ENCODE measurements at regions not wholly inside any gene's neighbourhood (a gene's known extent, or its start where the extent isn't known, plus 50 kb on each side); places are given as distances from the start of the nearest gene placed in this dataset.

DNA sequence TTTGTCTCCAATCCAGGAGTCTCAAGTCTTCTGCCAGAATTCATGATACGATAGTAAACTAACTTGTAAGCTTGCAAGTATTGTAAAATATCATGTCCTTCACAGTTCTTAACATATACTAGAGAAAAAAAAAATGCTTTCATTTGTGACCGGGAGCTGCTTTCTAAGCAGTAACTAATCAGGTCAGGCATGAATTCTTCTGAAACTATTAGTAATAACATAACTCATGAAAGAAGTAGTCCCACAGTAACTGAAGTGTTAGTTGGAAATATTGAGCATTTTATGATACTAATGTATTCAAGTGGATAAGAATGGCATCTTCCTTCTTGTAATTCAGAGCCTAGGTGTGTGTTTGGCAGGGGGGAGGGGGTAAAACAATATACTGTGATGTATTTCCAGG, 665.6 kb downstream of the DNAJB9 start:
- ATAC-seq (no peak), DNase-seq (no peak)
- Histone ChIP-seq H3K36me3 (ENCODE audit: control insufficient read depth in 2 of 3, insufficient read depth in 3 of 3, low read length in 3 of 3) (no peaks in the 10 kb centered on the region), H3K4me1 (ENCODE audit: control insufficient read depth in 2 of 2, insufficient read depth in 2 of 2, low read length in 2 of 2) (no peaks in the 10 kb centered on the region), H3K4me3 (ENCODE audit: low read length) (no peak overlapping the region), H3K9me3 (ENCODE audit: control insufficient read depth in 2 of 3, low read length in 3 of 3) (no peaks in the 10 kb centered on the region), H3K27ac (ENCODE audit: low read depth, low read length) (no peak overlapping the region), H3K27me3 (ENCODE audit: control insufficient read depth in 2 of 2, insufficient read depth in 2 of 2, low read length in 2 of 2) (no peaks in the 10 kb centered on the region)
- H3K36me3 Mint-ChIP-seq = no peaks in the 10 kb centered on the region
- peaks cover 0 to 18% (median 2%) of the 10 kb centered on the region in 11 donors for H3K9me3 Mint-ChIP-seq
- no peaks in the 10 kb centered on the region for H3K4me1 Mint-ChIP-seq
- no peak overlapping the region for H3K27ac Mint-ChIP-seq
- no peak overlapping the region for H3K4me3 Mint-ChIP-seq
- no peaks in the 10 kb centered on the region for H3K27me3 Mint-ChIP-seq
- intact Hi-C loops (cut with micrococcal nuclease) = no loop called here
- CTCF ChIA-PET = no interaction called here
- POLR2A ChIA-PET = no interaction called here

- no peaks in the 10 kb centered on the region for H3K9me3 ChIP-seq (ENCODE audit: control insufficient read depth in 2 of 3, low read length in 3 of 3)
- Mint-ChIP-seq H3K4me3 (no peak overlapping the region), H3K4me1 (peaks cover 0 to 2% (median 0%) of the 10 kb centered on the region in 7 donors), H3K27ac (no peak overlapping the region), H3K36me3 (no peaks in the 10 kb centered on the region), H3K9me3 (peaks cover 0 to 16% (median 0%) of the 10 kb centered on the region in 11 donors), H3K27me3 (no peaks in the 10 kb centered on the region)
- no peaks in the 10 kb centered on the region for H3K27me3 ChIP-seq (ENCODE audit: control insufficient read depth in 2 of 2, insufficient read depth in 2 of 2, low read length in 2 of 2)
- ChIA-PET POLR2A (no interaction called here), CTCF (no interaction called here)
- no peak for DNase-seq
- intact Hi-C loops (cut with micrococcal nuclease) = no loop called here
- no peak overlapping the region for H3K4me3 ChIP-seq (ENCODE audit: low read length)
- H3K4me1 ChIP-seq (ENCODE audit: control insufficient read depth in 2 of 2, insufficient read depth in 2 of 2, low read length in 2 of 2) = no peaks in the 10 kb centered on the region
- H3K36me3 ChIP-seq (ENCODE audit: control insufficient read depth in 2 of 3, insufficient read depth in 3 of 3, low read length in 3 of 3) = no peaks in the 10 kb centered on the region
- no peak overlapping the region for H3K27ac ChIP-seq (ENCODE audit: low read depth, low read length)
- no peak for ATAC-seq
Measured at GRCh38 chr7:109246330-109247077, 676.8 kb downstream of the DNAJB9 start.

- DNase-seq (no peak), ATAC-seq (no peak)
- Mint-ChIP-seq H3K27ac (no peak overlapping the region), H3K36me3 (no peaks in the 10 kb centered on the region), H3K27me3 (no peaks in the 10 kb centered on the region), H3K4me3 (no peak overlapping the region), H3K4me1 (no peaks in the 10 kb centered on the region), H3K9me3 (peaks cover 0 to 6% (median 0%) of the 10 kb centered on the region in 11 donors)
- Histone ChIP-seq H3K27ac (ENCODE audit: low read depth, low read length) (no peak overlapping the region), H3K36me3 (ENCODE audit: control insufficient read depth in 2 of 3, insufficient read depth in 3 of 3, low read length in 3 of 3) (no peaks in the 10 kb centered on the region), H3K27me3 (ENCODE audit: control insufficient read depth in 2 of 2, insufficient read depth in 2 of 2, low read length in 2 of 2) (no peaks in the 10 kb centered on the region), H3K4me3 (ENCODE audit: low read length) (no peak overlapping the region), H3K9me3 (ENCODE audit: control insufficient read depth in 2 of 3, low read length in 3 of 3) (no peaks in the 10 kb centered on the region), H3K4me1 (ENCODE audit: control insufficient read depth in 2 of 2, insufficient read depth in 2 of 2, low read length in 2 of 2) (no peaks in the 10 kb centered on the region)
- intact Hi-C loops (cut with micrococcal nuclease) = no loop called here
- ChIA-PET CTCF (no interaction called here), POLR2A (interaction anchor here (0.7 kb wide), 1 partner anchor 320 kb away, joined by 3 read pairs; no protein-coding TSS in a partner anchor)
Measured at GRCh38 chr7:109256762-109257560, 687.3 kb downstream of the DNAJB9 start.

DNA sequence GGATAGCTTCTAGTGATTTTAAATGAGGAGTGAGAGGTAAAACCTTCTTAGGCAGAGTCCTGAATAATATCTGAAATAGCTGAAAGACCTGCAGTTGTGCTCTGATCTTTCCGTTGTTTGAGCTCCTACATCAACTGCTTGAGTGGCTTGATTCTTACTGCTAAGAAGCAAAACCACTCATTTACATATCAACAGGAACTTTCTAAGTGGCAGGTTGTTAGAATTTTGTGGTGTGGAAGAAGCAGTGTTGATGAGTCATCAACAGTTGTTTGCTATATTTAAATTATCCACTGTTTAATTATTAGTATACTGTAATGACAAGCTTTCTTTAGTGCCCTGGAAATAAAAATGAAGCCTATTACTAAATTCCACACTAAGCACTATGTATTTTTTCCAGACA, 689.5 kb downstream of the DNAJB9 start:
- H3K9me3 ChIP-seq (ENCODE audit: control insufficient read depth in 2 of 3, low read length in 3 of 3) = no peaks in the 10 kb centered on the region
- intact Hi-C loops (cut with micrococcal nuclease) = no loop called here
- POLR2A ChIA-PET = no interaction called here
- DNase-seq = no peak
- H3K36me3 ChIP-seq (ENCODE audit: control insufficient read depth in 2 of 3, insufficient read depth in 3 of 3, low read length in 3 of 3) = no peaks in the 10 kb centered on the region
- peaks cover 0 to 7% (median 2%) of the 10 kb centered on the region in 11 donors for H3K9me3 Mint-ChIP-seq
- no peaks in the 10 kb centered on the region for H3K36me3 Mint-ChIP-seq
- CTCF ChIA-PET = no interaction called here
- H3K27ac ChIP-seq (ENCODE audit: low read depth, low read length) = no peak overlapping the region
- no peaks in the 10 kb centered on the region for H3K4me1 ChIP-seq (ENCODE audit: control insufficient read depth in 2 of 2, insufficient read depth in 2 of 2, low read length in 2 of 2)
- H3K27ac Mint-ChIP-seq = no peak overlapping the region
- no peaks in the 10 kb centered on the region for H3K27me3 Mint-ChIP-seq
- no peak overlapping the region for H3K4me3 ChIP-seq (ENCODE audit: low read length)
- ATAC-seq = no peak
- no peaks in the 10 kb centered on the region for H3K27me3 ChIP-seq (ENCODE audit: control insufficient read depth in 2 of 2, insufficient read depth in 2 of 2, low read length in 2 of 2)
- H3K4me1 Mint-ChIP-seq = no peaks in the 10 kb centered on the region
- H3K4me3 Mint-ChIP-seq = no peak overlapping the region

GRCh38 chr7:109261781-109262180, 692.1 kb downstream of the DNAJB9 start:
- Histone ChIP-seq H3K4me1 (ENCODE audit: control insufficient read depth in 2 of 2, insufficient read depth in 2 of 2, low read length in 2 of 2) (no peaks in the 10 kb centered on the region), H3K27ac (ENCODE audit: low read depth, low read length) (no peak overlapping the region), H3K36me3 (ENCODE audit: control insufficient read depth in 2 of 3, insufficient read depth in 3 of 3, low read length in 3 of 3) (no peaks in the 10 kb centered on the region), H3K27me3 (ENCODE audit: control insufficient read depth in 2 of 2, insufficient read depth in 2 of 2, low read length in 2 of 2) (no peaks in the 10 kb centered on the region), H3K9me3 (ENCODE audit: control insufficient read depth in 2 of 3, low read length in 3 of 3) (peaks cover 0 to 4% (median 0%) of the 10 kb centered on the region in 3 experiments), H3K4me3 (ENCODE audit: low read length) (no peak overlapping the region)
- peaks cover 0 to 7% (median 4%) of the 10 kb centered on the region in 11 donors for H3K9me3 Mint-ChIP-seq
- H3K36me3 Mint-ChIP-seq = no peaks in the 10 kb centered on the region
- ChIA-PET POLR2A (no interaction called here), CTCF (no interaction called here)
- no peaks in the 10 kb centered on the region for H3K4me1 Mint-ChIP-seq
- DNase-seq = no peak
- intact Hi-C loops (cut with micrococcal nuclease) = no loop called here
- H3K4me3 Mint-ChIP-seq = no peak overlapping the region
- no peaks in the 10 kb centered on the region for H3K27me3 Mint-ChIP-seq
- no peak for ATAC-seq
- H3K27ac Mint-ChIP-seq = no peak overlapping the region

DNA sequence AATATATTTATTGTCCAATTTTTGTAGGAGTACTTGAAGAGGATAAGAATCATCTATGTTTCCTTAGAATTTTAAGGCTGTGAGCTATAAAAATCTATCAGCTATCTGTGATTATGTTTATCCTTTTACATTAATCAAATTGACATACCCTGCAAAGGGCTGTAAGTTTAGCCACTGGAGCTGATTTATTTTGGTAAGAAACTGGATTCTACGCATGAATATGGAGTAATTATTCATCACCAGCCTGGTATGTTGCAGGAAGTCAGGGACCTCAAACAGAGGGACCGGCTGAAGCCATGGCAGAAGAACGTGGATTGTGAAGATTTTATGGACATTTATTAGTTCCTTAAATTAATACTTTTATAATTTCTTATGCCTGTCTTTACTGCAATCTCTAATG, 696.9 kb downstream of the DNAJB9 start:
- no peak overlapping the region for H3K27ac ChIP-seq (ENCODE audit: low read depth, low read length)
- H3K4me3 ChIP-seq (ENCODE audit: low read length) = no peak overlapping the region
- peaks cover 1 to 15% (median 9%) of the 10 kb centered on the region in 11 donors for H3K9me3 Mint-ChIP-seq
- no peak overlapping the region for H3K27ac Mint-ChIP-seq
- no peaks in the 10 kb centered on the region for H3K36me3 ChIP-seq (ENCODE audit: control insufficient read depth in 2 of 3, insufficient read depth in 3 of 3, low read length in 3 of 3)
- ATAC-seq (no peak), DNase-seq (no peak)
- ChIA-PET CTCF (no interaction called here), POLR2A (no interaction called here)
- H3K4me3 Mint-ChIP-seq = no peak overlapping the region
- no peaks in the 10 kb centered on the region for H3K36me3 Mint-ChIP-seq
- H3K27me3 Mint-ChIP-seq = no peaks in the 10 kb centered on the region
- no peaks in the 10 kb centered on the region for H3K4me1 ChIP-seq (ENCODE audit: control insufficient read depth in 2 of 2, insufficient read depth in 2 of 2, low read length in 2 of 2)
- intact Hi-C loops (cut with micrococcal nuclease) = no loop called here
- no peaks in the 10 kb centered on the region for H3K27me3 ChIP-seq (ENCODE audit: control insufficient read depth in 2 of 2, insufficient read depth in 2 of 2, low read length in 2 of 2)
- H3K4me1 Mint-ChIP-seq = no peaks in the 10 kb centered on the region
- peaks cover 0 to 4% (median 0%) of the 10 kb centered on the region in 3 experiments for H3K9me3 ChIP-seq (ENCODE audit: control insufficient read depth in 2 of 3, low read length in 3 of 3)

GRCh38 chr7:109276348-109276747, 706.7 kb downstream of the DNAJB9 start:
- Mint-ChIP-seq H3K27ac (no peak overlapping the region), H3K36me3 (no peaks in the 10 kb centered on the region), H3K4me1 (no peaks in the 10 kb centered on the region), H3K27me3 (no peaks in the 10 kb centered on the region), H3K9me3 (peaks cover 0 to 20% (median 0%) of the 10 kb centered on the region in 11 donors), H3K4me3 (no peak overlapping the region)
- ATAC-seq (no peak), DNase-seq (no peak)
- intact Hi-C loops (cut with micrococcal nuclease) = no loop called here
- Histone ChIP-seq H3K4me3 (ENCODE audit: low read length) (no peak overlapping the region), H3K9me3 (ENCODE audit: control insufficient read depth in 2 of 3, low read length in 3 of 3) (no peaks in the 10 kb centered on the region), H3K27ac (ENCODE audit: low read depth, low read length) (no peak overlapping the region), H3K4me1 (ENCODE audit: control insufficient read depth in 2 of 2, insufficient read depth in 2 of 2, low read length in 2 of 2) (no peaks in the 10 kb centered on the region), H3K27me3 (ENCODE audit: control insufficient read depth in 2 of 2, insufficient read depth in 2 of 2, low read length in 2 of 2) (no peaks in the 10 kb centered on the region), H3K36me3 (ENCODE audit: control insufficient read depth in 2 of 3, insufficient read depth in 3 of 3, low read length in 3 of 3) (no peaks in the 10 kb centered on the region)
- ChIA-PET CTCF (no interaction called here), POLR2A (no interaction called here)

All from naive thymus-derived CD4-positive, alpha-beta T cell (primary cell).